Neural cell (in vitro differentiated cells): ENCODE measurements at regions not wholly inside any gene's neighbourhood (a gene's known extent, or its start where the extent isn't known, plus 50 kb on each side); places are given as distances from the start of the nearest gene placed in this dataset.

Experiments used
- H2AFZ ChIP-seq: fragments of 200-600, 300-800 bp; sonication (generic), shearing (Covaris generic); 2 replicates; pipeline ENCODE4 v1.6.0; 2014; ENCODE audit warnings: low read depth, mild to moderate bottlenecking, antibody characterized with exemption, low read length, moderate library complexity
- H3F3A ChIP-seq: fragments of 200-600 bp; shearing (Covaris generic); 2 replicates; pipeline ENCODE4 v1.6.1; 2016; ENCODE audit warnings: mild to moderate bottlenecking, moderate library complexity, mixed read lengths, antibody characterized with exemption, low read length; ENCODE audit not compliant: insufficient read depth, poor library complexity, severe bottlenecking
- H3K27ac ChIP-seq: fragments of 200-600, 300-800 bp; sonication (generic), shearing (Covaris generic); 2 replicates; pipeline ENCODE4 v1.5.1; 2014; ENCODE audit warnings: mild to moderate bottlenecking, low read length, moderate library complexity
- H3K27me3 ChIP-seq: fragments of 300-800, 200-600 bp; sonication (generic), shearing (Covaris generic); 2 replicates; pipeline ENCODE4 v1.6.0; 2014; ENCODE audit warnings: mild to moderate bottlenecking, low read depth, low read length, moderate library complexity; ENCODE audit not compliant: insufficient read depth
- H3K36me3 ChIP-seq: fragments of 300-800, 200-600 bp; sonication (generic), shearing (Covaris generic); 2 replicates; pipeline ENCODE4 v1.5.1; 2014; ENCODE audit warnings: mild to moderate bottlenecking, antibody characterized with exemption, low read length, moderate library complexity; ENCODE audit not compliant: insufficient read depth
- H3K4me2 ChIP-seq: fragments of 300-800, 200-600 bp; sonication (generic), shearing (Covaris generic); 2 replicates; pipeline ENCODE4 v1.6.0; 2014; ENCODE audit warnings: mild to moderate bottlenecking, low read length
- H3K4me3 ChIP-seq: fragments of 300-800, 200-600 bp; sonication (generic), shearing (Covaris generic); 2 replicates; pipeline ENCODE4 v1.5.1; 2014; ENCODE audit warnings: mild to moderate bottlenecking, low read length, moderate library complexity
- H3K79me2 ChIP-seq: fragments of 200-600 bp; shearing (Covaris generic); replicated peaks from 2 replicates; pipeline ENCODE4 v1.6.0; 2014; ENCODE audit warnings: mild to moderate bottlenecking, low read length, moderate library complexity; ENCODE audit not compliant: insufficient read depth
- H3K9ac ChIP-seq: fragments of 300-800, 200-600 bp; sonication (generic), shearing (Covaris generic); 2 replicates; pipeline ENCODE4 v1.6.1; 2016; ENCODE audit warnings: mild to moderate bottlenecking, low read length, mixed read lengths
- H3K9me2 ChIP-seq: fragments of 200-600 bp; shearing (Covaris generic); 2 replicates; pipeline ENCODE4 v1.6.1; 2016; ENCODE audit warnings: mild to moderate bottlenecking, low read length, mixed read lengths; ENCODE audit not compliant: insufficient read depth
- H3K9me3 ChIP-seq: fragments of 200-600, 300-800 bp; sonication (generic), shearing (Covaris generic); 2 replicates; pipeline ENCODE4 v1.6.1; 2016; ENCODE audit warnings: mild to moderate bottlenecking, mixed run types, low read length, moderate library complexity, mixed read lengths
- H4K20me1 ChIP-seq: fragments of 200-600 bp; shearing (Covaris generic); 2 replicates; pipeline ENCODE4 v1.6.1; 2016; ENCODE audit warnings: mild to moderate bottlenecking, mixed run types; ENCODE audit not compliant: insufficient read depth
- CTCF ChIP-seq: fragments of 450-650 bp; IDR thresholded peaks from 2 replicates; pipeline ENCODE4 v1.5.1; 2014; ENCODE audit warnings: antibody characterized with exemption, mild to moderate bottlenecking, moderate library complexity; ENCODE audit not compliant: poor library complexity, severe bottlenecking
- EP300 ChIP-seq: fragments of 450-650 bp; conservative IDR thresholded peaks from 2 replicates; pipeline ENCODE4 v1.6.1; 2014; ENCODE audit warnings: antibody characterized with exemption, mild to moderate bottlenecking, moderate library complexity; ENCODE audit not compliant: poor library complexity, severe bottlenecking
- EZH2 ChIP-seq: fragments of 200-600, 300-800 bp; shearing (Covaris generic), sonication (generic); IDR thresholded peaks from 2 replicates; pipeline ENCODE4 v1.6.1; 2014; ENCODE audit warnings: antibody characterized with exemption, low read length, borderline replicate concordance, mild to moderate bottlenecking; ENCODE audit not compliant: insufficient read depth, poor library complexity, severe bottlenecking
- MXI1 ChIP-seq: fragments of 450-650 bp; conservative IDR thresholded peaks from 2 replicates; pipeline ENCODE4 v1.6.1; 2014; ENCODE audit warnings: antibody characterized with exemption, mild to moderate bottlenecking; ENCODE audit not compliant: poor library complexity, severe bottlenecking
- POLR2AphosphoS5 ChIP-seq: IDR thresholded peaks from 2 replicates; pipeline ENCODE4 v1.6.1; 2012
- RAD21 ChIP-seq: fragments of 450-650 bp; conservative IDR thresholded peaks from 2 replicates; pipeline ENCODE4 v1.6.1; 2014; ENCODE audit warnings: antibody characterized with exemption, mild to moderate bottlenecking, moderate library complexity
- SMC3 ChIP-seq: fragments of 450-650 bp; conservative IDR thresholded peaks from 2 replicates; pipeline ENCODE4 v1.6.1; 2014; ENCODE audit warnings: antibody characterized with exemption, mild to moderate bottlenecking, moderate library complexity; ENCODE audit not compliant: poor library complexity
- TAF1 ChIP-seq: IDR thresholded peaks from 2 replicates; pipeline ENCODE4 v1.6.1; 2012; ENCODE audit warnings: low read depth
- TF ChIP-seq, protein P1 (sequence below): IDR thresholded peaks from 2 replicates; pipeline ENCODE4 v1.6.1; 2012; ENCODE audit warnings: borderline replicate concordance

DNA sequence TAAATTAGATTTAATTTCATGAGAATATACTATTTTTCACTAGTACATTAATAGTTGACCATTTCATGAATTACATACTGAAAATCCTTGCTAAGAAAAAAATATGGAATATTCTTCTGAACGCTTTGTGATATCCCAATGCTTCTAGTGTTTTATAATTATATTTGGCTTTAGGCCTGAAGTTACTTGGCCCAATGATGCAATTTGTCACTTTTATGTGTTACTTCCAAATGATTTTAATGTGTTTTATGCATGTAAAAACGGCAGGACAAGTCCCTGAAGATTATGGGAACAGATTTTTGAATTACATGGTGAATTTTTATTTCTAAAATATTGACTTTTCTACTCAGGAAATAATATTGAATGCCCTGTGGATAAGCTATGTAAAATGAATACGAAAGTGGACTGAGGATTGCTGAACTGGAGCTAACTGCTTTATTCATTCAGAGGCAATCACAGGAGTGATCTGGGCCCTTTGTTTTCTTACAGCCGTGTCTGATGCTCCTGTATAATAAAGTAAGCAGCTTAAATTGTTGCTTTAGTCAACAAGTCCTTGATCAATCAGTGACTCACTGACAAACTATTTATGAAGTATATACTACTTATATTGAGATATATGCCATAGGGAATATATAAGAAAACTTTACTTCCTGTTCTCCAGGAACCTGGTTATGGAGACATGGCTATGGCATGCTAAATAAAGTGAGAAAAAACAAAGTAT is 543.0 kb upstream of the RGS18 start:
- TF ChIP-seq, protein P1, sequence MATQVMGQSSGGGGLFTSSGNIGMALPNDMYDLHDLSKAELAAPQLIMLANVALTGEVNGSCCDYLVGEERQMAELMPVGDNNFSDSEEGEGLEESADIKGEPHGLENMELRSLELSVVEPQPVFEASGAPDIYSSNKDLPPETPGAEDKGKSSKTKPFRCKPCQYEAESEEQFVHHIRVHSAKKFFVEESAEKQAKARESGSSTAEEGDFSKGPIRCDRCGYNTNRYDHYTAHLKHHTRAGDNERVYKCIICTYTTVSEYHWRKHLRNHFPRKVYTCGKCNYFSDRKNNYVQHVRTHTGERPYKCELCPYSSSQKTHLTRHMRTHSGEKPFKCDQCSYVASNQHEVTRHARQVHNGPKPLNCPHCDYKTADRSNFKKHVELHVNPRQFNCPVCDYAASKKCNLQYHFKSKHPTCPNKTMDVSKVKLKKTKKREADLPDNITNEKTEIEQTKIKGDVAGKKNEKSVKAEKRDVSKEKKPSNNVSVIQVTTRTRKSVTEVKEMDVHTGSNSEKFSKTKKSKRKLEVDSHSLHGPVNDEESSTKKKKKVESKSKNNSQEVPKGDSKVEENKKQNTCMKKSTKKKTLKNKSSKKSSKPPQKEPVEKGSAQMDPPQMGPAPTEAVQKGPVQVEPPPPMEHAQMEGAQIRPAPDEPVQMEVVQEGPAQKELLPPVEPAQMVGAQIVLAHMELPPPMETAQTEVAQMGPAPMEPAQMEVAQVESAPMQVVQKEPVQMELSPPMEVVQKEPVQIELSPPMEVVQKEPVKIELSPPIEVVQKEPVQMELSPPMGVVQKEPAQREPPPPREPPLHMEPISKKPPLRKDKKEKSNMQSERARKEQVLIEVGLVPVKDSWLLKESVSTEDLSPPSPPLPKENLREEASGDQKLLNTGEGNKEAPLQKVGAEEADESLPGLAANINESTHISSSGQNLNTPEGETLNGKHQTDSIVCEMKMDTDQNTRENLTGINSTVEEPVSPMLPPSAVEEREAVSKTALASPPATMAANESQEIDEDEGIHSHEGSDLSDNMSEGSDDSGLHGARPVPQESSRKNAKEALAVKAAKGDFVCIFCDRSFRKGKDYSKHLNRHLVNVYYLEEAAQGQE, result no peak
- TF ChIP-seq POLR2AphosphoS5 (no peak), EZH2 (no peak), MXI1 (no peak), EP300 (no peak)
- Histone ChIP-seq H3K27me3 (no peaks in the 10 kb centered on the region), H3K9ac (no peak overlapping the region), H3K36me3 (no peaks in the 10 kb centered on the region), H3K4me2 (no peak overlapping the region), H3K9me3 (no peaks in the 10 kb centered on the region), H4K20me1 (no peaks in the 10 kb centered on the region), H3K79me2 (no peaks in the 10 kb centered on the region), H3K27ac (no peak overlapping the region), H3K9me2 (no peaks in the 10 kb centered on the region), H2AFZ (no peak overlapping the region), H3F3A (no peaks in the 10 kb centered on the region), H3K4me3 (no peak overlapping the region)

DNA sequence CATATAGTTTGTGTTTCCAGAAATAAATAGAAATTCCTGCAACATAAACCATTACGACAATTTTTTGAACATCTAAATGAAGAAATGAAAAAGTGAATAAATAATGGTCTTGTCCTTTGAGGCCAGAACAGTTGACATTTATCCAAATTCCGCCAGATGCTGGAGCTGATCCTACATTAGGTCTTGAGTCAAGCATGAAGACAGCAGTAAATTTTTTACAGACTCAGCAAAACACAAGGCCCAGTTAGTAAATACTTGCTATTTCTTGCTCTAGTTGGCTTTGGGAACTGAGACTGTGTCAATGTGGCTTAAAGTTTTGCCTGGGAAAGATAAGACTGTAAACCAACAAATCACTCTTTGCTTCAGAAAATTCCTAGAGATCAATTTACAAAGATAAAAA is 540.1 kb upstream of the RGS18 start:
- H4K20me1 ChIP-seq, result no peaks in the 10 kb centered on the region
- no peaks in the 10 kb centered on the region for H3F3A ChIP-seq
- H3K4me3 ChIP-seq, result no peak overlapping the region
- H2AFZ ChIP-seq, result no peak overlapping the region
- TF ChIP-seq SMC3, result no peak
- TF ChIP-seq RAD21, result no peak
- no peak for TF ChIP-seq MXI1
- no peak for TF ChIP-seq TAF1
- no peak for TF ChIP-seq CTCF
- no peak for TF ChIP-seq EZH2
- TF ChIP-seq, protein P1, result no peak
- TF ChIP-seq EP300, result no peak
- TF ChIP-seq POLR2AphosphoS5, result no peak
- H3K79me2 ChIP-seq, result no peaks in the 10 kb centered on the region
- no peak overlapping the region for H3K9ac ChIP-seq
- no peaks in the 10 kb centered on the region for H3K9me3 ChIP-seq
- H3K4me2 ChIP-seq, result no peak overlapping the region
- H3K27me3 ChIP-seq, result no peaks in the 10 kb centered on the region
- H3K9me2 ChIP-seq, result no peaks in the 10 kb centered on the region
- H3K27ac ChIP-seq, result no peak overlapping the region
- no peaks in the 10 kb centered on the region for H3K36me3 ChIP-seq
